OCI-LY7 (cell line): ENCODE measurements at regions not wholly inside any gene's neighbourhood (a gene's known extent, or its start where the extent isn't known, plus 50 kb on each side); places are given as distances from the start of the nearest gene placed in this dataset.

Experiments
- BruUV-seq: library from RNA; stranded (reverse); fragments of 400-500 nt; replicated peaks from 2 replicates; lab custom pipeline; 2021; lab: Mats Ljungman, UMichigan
- CTCF ChIA-PET: fragments of 300-600 bp; sonication (Branson Sonifier 250); formaldehyde crosslinking; loops from one replicate; lab custom pipeline; 2022; ENCODE audit warnings: antibody characterized with exemption; ENCODE audit not compliant: unreplicated experiment; lab: Charles Lee
- POLR2A ChIA-PET: fragments of 300-600 bp; sonication (Branson Sonifier 250); formaldehyde crosslinking; loops from one replicate; lab custom pipeline; 2022; ENCODE audit warnings: antibody characterized with exemption; lab: Charles Lee
- DNase-seq: peaks from one replicate; pipeline ENCODE4 v3.0.0-alpha.2; 2015; ENCODE audit warnings: low spot score
- H2AFZ ChIP-seq: fragments of 200-600 bp; sonication (generic), shearing (Covaris generic); 2 replicates; pipeline ENCODE4 v1.6.1; 2014; ENCODE audit warnings: mild to moderate bottlenecking, antibody characterized with exemption, low read length, moderate library complexity
- H3K27ac ChIP-seq: fragments of 200-600 bp; sonication (generic); 2 replicates; pipeline ENCODE4 v1.5.1; 2014; ENCODE audit warnings: mixed run types, low read depth, mild to moderate bottlenecking, moderate library complexity, low read length, inconsistent platforms; ENCODE audit not compliant: poor library complexity, severe bottlenecking
- H3K36me3 ChIP-seq: fragments of 200-600 bp; sonication (generic); 2 replicates; pipeline ENCODE4 v1.6.1; 2014; ENCODE audit warnings: mild to moderate bottlenecking, antibody characterized with exemption, low read length, moderate library complexity, mixed read lengths; ENCODE audit not compliant: insufficient read depth
- H3K4me1 ChIP-seq: fragments of 200-600 bp; sonication (generic); 2 replicates; pipeline ENCODE4 v1.5.1; 2014; ENCODE audit warnings: mild to moderate bottlenecking, low read length; ENCODE audit not compliant: insufficient read depth, poor library complexity, severe bottlenecking
- H3K4me2 ChIP-seq: fragments of 200-600 bp; sonication (generic); 2 replicates; pipeline ENCODE4 v1.6.1; 2014; ENCODE audit warnings: mild to moderate bottlenecking, low read length
- H3K4me3 ChIP-seq: fragments of 200-600 bp; sonication (generic); 2 replicates; pipeline ENCODE4 v1.5.1; 2014; ENCODE audit warnings: mild to moderate bottlenecking, low read depth, low read length; ENCODE audit not compliant: poor library complexity, severe bottlenecking
- H3K79me2 ChIP-seq: fragments of 200-600 bp; sonication (generic); 2 replicates; pipeline ENCODE4 v1.6.1; 2016; ENCODE audit warnings: low read depth, mild to moderate bottlenecking, low read length, moderate library complexity, mixed read lengths; ENCODE audit not compliant: insufficient read depth
- H3K9me2 ChIP-seq: fragments of 200-600 bp; sonication (generic); 2 replicates; pipeline ENCODE4 v1.6.1; 2016; ENCODE audit warnings: mild to moderate bottlenecking, low read length, mixed read lengths; ENCODE audit not compliant: insufficient read depth
- H3K9me3 ChIP-seq: fragments of 200-600 bp; sonication (generic); 2 replicates; pipeline ENCODE4 v1.6.1; 2014; ENCODE audit warnings: mild to moderate bottlenecking, mixed run types, low read length, mixed read lengths
- H4K20me1 ChIP-seq: fragments of 200-600 bp; sonication (generic); 2 replicates; pipeline ENCODE4 v1.6.1; 2014; ENCODE audit warnings: mild to moderate bottlenecking, antibody characterized with exemption, low read length, moderate library complexity, mixed read lengths; ENCODE audit not compliant: insufficient read depth
- CTCF ChIP-seq: fragments of 200-600 bp; sonication (generic); conservative IDR thresholded peaks from 2 replicates; pipeline ENCODE4 v1.5.1; 2014; ENCODE audit warnings: mild to moderate bottlenecking, antibody characterized with exemption, low read length, moderate library complexity, mixed read lengths
- EZH2phosphoT487 ChIP-seq: fragments of 200-600 bp; sonication (generic); IDR thresholded peaks from 2 replicates; pipeline ENCODE4 v1.6.1; 2018; ENCODE audit warnings: low read depth, borderline replicate concordance, mild to moderate bottlenecking, mixed run types, antibody characterized with exemption, low read length, moderate library complexity, mixed read lengths
- intact Hi-C: fragments of 100-400 bp; cut with micrococcal nuclease; formaldehyde crosslinking; loops from one replicate; pipeline ENCODE4 v1.10.0; 2022; ENCODE audit not compliant: unreplicated experiment

- no peak overlapping the region for H3K4me2 ChIP-seq
- intact Hi-C loops: no loop called here
- CTCF ChIA-PET: no interaction called here
- H4K20me1 ChIP-seq: no peaks in the 10 kb centered on the region
- BruUV-seq: no TSS peak
- TF ChIP-seq EZH2phosphoT487: no peak
- no peak for TF ChIP-seq CTCF
- no peak overlapping the region for H3K27ac ChIP-seq
- H3K36me3 ChIP-seq: no peaks in the 10 kb centered on the region
- no peak overlapping the region for H2AFZ ChIP-seq
- no peaks in the 10 kb centered on the region for H3K9me2 ChIP-seq
- H3K9me3 ChIP-seq: no peaks in the 10 kb centered on the region
- H3K4me1 ChIP-seq: no peaks in the 10 kb centered on the region
- POLR2A ChIA-PET: no interaction called here
- no peak overlapping the region for H3K4me3 ChIP-seq
- no peak for DNase-seq
- no peaks in the 10 kb centered on the region for H3K79me2 ChIP-seq
Observed at GRCh38 chr15:35925275-35926006, 379.5 kb upstream of the DPH6 start.

- H2AFZ ChIP-seq: no peak overlapping the region
- H3K9me3 ChIP-seq: no peaks in the 10 kb centered on the region
- H3K4me3 ChIP-seq: no peak overlapping the region
- CTCF ChIA-PET: no interaction called here
- no peaks in the 10 kb centered on the region for H3K36me3 ChIP-seq
- H4K20me1 ChIP-seq: no peaks in the 10 kb centered on the region
- no peak for DNase-seq
- POLR2A ChIA-PET: no interaction called here
- TF ChIP-seq EZH2phosphoT487 (no peak), CTCF (no peak)
- H3K79me2 ChIP-seq: no peaks in the 10 kb centered on the region
- no peak overlapping the region for H3K27ac ChIP-seq
- BruUV-seq: no TSS peak
- intact Hi-C loops: no loop called here
- no peaks in the 10 kb centered on the region for H3K9me2 ChIP-seq
- H3K4me2 ChIP-seq: no peak overlapping the region
- no peaks in the 10 kb centered on the region for H3K4me1 ChIP-seq
Observed at GRCh38 chr15:35926007-35926380, 380.0 kb upstream of the DPH6 start.

GRCh38 chr15:35928847-35929246 lies 382.9 kb upstream of the DPH6 start:
- Histone ChIP-seq H2AFZ (no peak overlapping the region), H3K9me2 (no peaks in the 10 kb centered on the region), H3K4me3 (no peak overlapping the region), H3K4me2 (no peak overlapping the region), H3K4me1 (no peaks in the 10 kb centered on the region), H3K79me2 (no peaks in the 10 kb centered on the region), H3K27ac (no peak overlapping the region), H3K36me3 (no peaks in the 10 kb centered on the region), H3K9me3 (no peaks in the 10 kb centered on the region), H4K20me1 (no peaks in the 10 kb centered on the region; the same call in 1 of the 2 replicates)
- intact Hi-C loops: no loop called here
- no peak for DNase-seq
- ChIA-PET CTCF (no interaction called here), POLR2A (no interaction called here)
- BruUV-seq: no TSS peak
- no peak for TF ChIP-seq CTCF
- TF ChIP-seq EZH2phosphoT487: no peak
